ENCODE measurements at regions not wholly inside any gene's neighbourhood (a gene's known extent, or its start where the extent isn't known, plus 50 kb on each side); places are given as distances from the start of the nearest gene placed in this dataset.

- TF ChIP-seq POLR2AphosphoS5 (IDR thresholded peaks at IDR 0.05; ENCODE audit: borderline replicate concordance, low read depth, low read length): no peak
- TF ChIP-seq EZH2 (IDR thresholded peaks at IDR 0.05): no peak
Observed at GRCh38 chr10:78286668-78287067, 253.0 kb downstream of the RPS24 start.

Measured in SK-N-MC (cell line).